ENCODE measurements at regions not wholly inside any gene's neighbourhood (a gene's known extent, or its start where the extent isn't known, plus 50 kb on each side); places are given as distances from the start of the nearest gene placed in this dataset.

DNA sequence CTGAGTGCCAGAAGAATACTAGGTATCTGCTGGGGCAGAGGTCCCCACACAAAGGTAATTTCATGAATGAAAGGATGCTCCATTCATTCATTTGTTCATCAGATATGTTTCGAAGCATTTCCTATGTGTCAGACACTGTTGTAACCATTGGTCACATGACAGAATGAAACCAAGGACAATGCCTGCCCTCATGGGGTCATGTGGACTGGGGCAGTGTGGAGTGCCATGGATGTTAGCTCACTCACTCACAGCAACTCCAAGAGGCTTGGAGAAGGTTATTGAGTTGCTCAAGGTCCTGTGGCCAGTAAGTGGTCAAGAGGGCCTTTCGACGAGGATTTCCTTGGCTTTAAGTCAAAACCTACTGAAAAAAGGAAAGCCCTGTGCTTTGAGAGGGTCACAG is 223.5 kb downstream of the ARHGAP12 start:
- H2BK5ac ChIP-seq (ENCODE audit: low read length), result no peak overlapping the region
- no peaks in the 10 kb centered on the region for H3K79me1 ChIP-seq (ENCODE audit: low read length)
- H2BK120ac ChIP-seq (ENCODE audit: low read depth, low read length), result no peak overlapping the region
- no peak overlapping the region for H3K56ac ChIP-seq (ENCODE audit: low read length)
- no peak overlapping the region for H3K23ac ChIP-seq (ENCODE audit: low read length)
- no peak for DNase-seq
- no peak overlapping the region for H2BK15ac ChIP-seq (replicated peaks; ENCODE audit: low read depth)
- no peak overlapping the region for H3K18ac ChIP-seq (ENCODE audit: low read length)
- no peak overlapping the region for H4K5ac ChIP-seq (ENCODE audit: low read length)
- no peak overlapping the region for H4K8ac ChIP-seq (ENCODE audit: low read depth, low read length)
- no peak overlapping the region for H3K9ac ChIP-seq (ENCODE audit: low read length)
- no peaks in the 10 kb centered on the region for H3K27me3 ChIP-seq (ENCODE audit: insufficient read depth, low read length, poor library complexity)
- H3K4me2 ChIP-seq (ENCODE audit: low read length), result no peak overlapping the region
- H3K36me3 ChIP-seq (ENCODE audit: control insufficient read depth, insufficient read depth, low read length), result no peaks in the 10 kb centered on the region
- no peak overlapping the region for H3K27ac ChIP-seq (ENCODE audit: low read depth, low read length)
- no peak overlapping the region for H3K4ac ChIP-seq (ENCODE audit: low read depth, low read length)
- no CpG with 5 or more reads among the region's 3 CpGs for WGBS (ENCODE audit: extremely low coverage, insufficient coverage, low lambda C conversion rate)
- H3K4me3 ChIP-seq (ENCODE audit: low read length), result no peak overlapping the region
- H3K79me2 ChIP-seq (ENCODE audit: control insufficient read depth, insufficient read depth, low read length), result no peaks in the 10 kb centered on the region
- peaks cover 15% of the 10 kb centered on the region for H3K4me1 ChIP-seq (ENCODE audit: control insufficient read depth, low read depth, low read length)
- H2AK5ac ChIP-seq (ENCODE audit: low read length), result peak overlapping the region; percentile 71

DNA sequence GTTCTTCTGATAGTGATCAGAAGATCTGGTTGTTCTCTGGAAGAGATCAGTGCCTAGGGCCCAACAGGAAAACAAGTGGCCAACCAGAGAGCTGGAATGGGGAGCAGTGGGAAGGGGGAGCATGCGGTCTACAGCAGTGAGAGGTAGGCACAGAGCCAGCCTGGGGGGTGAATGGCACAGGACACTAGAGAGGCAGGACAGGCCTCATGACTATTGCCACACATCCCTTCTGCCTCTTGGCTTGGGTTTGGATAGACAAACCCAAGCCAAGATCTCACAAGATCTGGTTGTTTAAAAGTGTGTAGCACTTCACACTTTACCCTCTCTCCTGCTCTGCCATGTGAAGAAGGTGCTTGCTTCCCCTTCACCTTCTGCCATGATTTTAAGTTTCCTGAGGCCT is 224.4 kb downstream of the ARHGAP12 start:
- Histone ChIP-seq H3K4me1 (ENCODE audit: control insufficient read depth, low read depth, low read length) (peaks cover 15% of the 10 kb centered on the region), H2AK5ac (ENCODE audit: low read length) (no peak overlapping the region)
- no CpG with 5 or more reads among the region's 1 CpG for WGBS (ENCODE audit: extremely low coverage, insufficient coverage, low lambda C conversion rate)

DNA sequence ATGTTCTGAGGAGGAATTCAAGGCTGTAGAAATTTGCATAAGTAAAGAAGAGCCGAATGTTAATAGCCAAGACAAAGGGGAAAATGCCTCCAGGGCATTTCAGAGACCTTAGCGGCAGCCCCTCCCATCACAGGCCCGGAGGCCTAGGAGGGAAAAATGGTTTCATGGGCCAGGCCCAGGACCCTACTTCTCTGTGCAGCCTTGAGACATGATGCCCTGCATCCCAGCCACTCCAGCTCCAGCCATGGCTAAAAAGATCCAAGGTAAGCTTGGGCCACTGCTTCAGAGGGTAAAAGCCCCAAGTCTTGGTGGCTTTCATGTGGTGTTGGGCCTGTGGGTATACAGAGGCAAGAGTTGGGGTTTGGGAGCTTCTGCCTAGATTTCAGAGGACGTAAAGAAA is 225.7 kb downstream of the ARHGAP12 start:
- H3K4ac ChIP-seq (ENCODE audit: low read depth, low read length), result no peak overlapping the region
- H2BK15ac ChIP-seq (replicated peaks; ENCODE audit: low read depth), result no peak overlapping the region
- no peak overlapping the region for H3K27ac ChIP-seq (ENCODE audit: low read depth, low read length)
- H4K5ac ChIP-seq (ENCODE audit: low read length), result no peak overlapping the region
- no peak overlapping the region for H3K18ac ChIP-seq (ENCODE audit: low read length)
- no peak overlapping the region for H3K4me2 ChIP-seq (ENCODE audit: low read length)
- H3K36me3 ChIP-seq (ENCODE audit: control insufficient read depth, insufficient read depth, low read length), result no peaks in the 10 kb centered on the region
- H4K8ac ChIP-seq (ENCODE audit: low read depth, low read length), result no peak overlapping the region
- no CpG with 5 or more reads among the region's 4 CpGs for WGBS (ENCODE audit: extremely low coverage, insufficient coverage, low lambda C conversion rate)
- no peak overlapping the region for H3K4me3 ChIP-seq (ENCODE audit: low read length)
- H3K79me1 ChIP-seq (ENCODE audit: low read length), result no peaks in the 10 kb centered on the region
- peaks cover 8% of the 10 kb centered on the region for H3K4me1 ChIP-seq (ENCODE audit: control insufficient read depth, low read depth, low read length)
- no peak for DNase-seq
- H3K9ac ChIP-seq (ENCODE audit: low read length), result no peak overlapping the region
- no peaks in the 10 kb centered on the region for H3K79me2 ChIP-seq (ENCODE audit: control insufficient read depth, insufficient read depth, low read length)
- no peak overlapping the region for H2AK5ac ChIP-seq (ENCODE audit: low read length)
- H2BK5ac ChIP-seq (ENCODE audit: low read length), result no peak overlapping the region
- no peak overlapping the region for H3K23ac ChIP-seq (ENCODE audit: low read length)
- no peaks in the 10 kb centered on the region for H3K27me3 ChIP-seq (ENCODE audit: insufficient read depth, low read length, poor library complexity)
- H3K56ac ChIP-seq (ENCODE audit: low read length), result no peak overlapping the region
- no peak overlapping the region for H2BK120ac ChIP-seq (ENCODE audit: low read depth, low read length)

More for the DNA sequence above, 224.4 kb downstream of the ARHGAP12 start:
- Histone ChIP-seq H3K4ac (ENCODE audit: low read depth, low read length) (no peak overlapping the region), H4K5ac (ENCODE audit: low read length) (no peak overlapping the region), H3K18ac (ENCODE audit: low read length) (no peak overlapping the region), H3K79me1 (ENCODE audit: low read length) (no peaks in the 10 kb centered on the region), H4K8ac (ENCODE audit: low read depth, low read length) (no peak overlapping the region), H2BK120ac (ENCODE audit: low read depth, low read length) (no peak overlapping the region), H3K4me3 (ENCODE audit: low read length) (no peak overlapping the region), H3K4me2 (ENCODE audit: low read length) (no peak overlapping the region), H3K27me3 (ENCODE audit: insufficient read depth, low read length, poor library complexity) (no peaks in the 10 kb centered on the region), H3K23ac (ENCODE audit: low read length) (no peak overlapping the region), H3K79me2 (ENCODE audit: control insufficient read depth, insufficient read depth, low read length) (no peaks in the 10 kb centered on the region), H2BK15ac (replicated peaks; ENCODE audit: low read depth) (no peak overlapping the region), H3K36me3 (ENCODE audit: control insufficient read depth, insufficient read depth, low read length) (no peaks in the 10 kb centered on the region), H2BK5ac (ENCODE audit: low read length) (no peak overlapping the region), H3K56ac (ENCODE audit: low read length) (no peak overlapping the region), H3K9ac (ENCODE audit: low read length) (no peak overlapping the region), H3K27ac (ENCODE audit: low read depth, low read length) (no peak overlapping the region)
- DNase-seq, result no peak

DNA sequence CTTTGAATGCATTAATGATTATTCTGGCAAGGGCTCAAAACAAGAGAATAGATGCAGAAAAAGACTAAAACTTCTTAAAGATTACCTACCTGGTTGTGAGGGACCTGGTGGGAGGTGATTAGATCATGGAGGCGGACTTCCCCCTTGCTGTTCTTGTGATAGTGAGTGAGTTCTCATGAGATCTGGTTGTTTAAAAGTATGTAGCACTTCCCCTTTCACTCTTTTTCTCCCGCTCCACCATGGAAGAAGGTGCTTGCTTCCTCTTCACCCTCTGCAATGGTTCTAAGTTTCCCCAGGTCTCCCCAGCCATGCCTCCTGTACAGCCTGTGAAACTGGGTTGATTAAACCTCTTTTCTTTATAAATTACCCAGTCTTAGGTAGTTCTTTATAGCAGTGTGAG is 226.6 kb downstream of the ARHGAP12 start:
- H3K36me3 ChIP-seq (ENCODE audit: control insufficient read depth, insufficient read depth, low read length), result no peaks in the 10 kb centered on the region
- no peak overlapping the region for H3K23ac ChIP-seq (ENCODE audit: low read length)
- H3K4me3 ChIP-seq (ENCODE audit: low read length), result no peak overlapping the region
- H3K79me2 ChIP-seq (ENCODE audit: control insufficient read depth, insufficient read depth, low read length), result no peaks in the 10 kb centered on the region
- H3K27ac ChIP-seq (ENCODE audit: low read depth, low read length), result no peak overlapping the region
- no CpG with 5 or more reads among the region's 2 CpGs for WGBS (ENCODE audit: extremely low coverage, insufficient coverage, low lambda C conversion rate)
- H3K79me1 ChIP-seq (ENCODE audit: low read length), result no peaks in the 10 kb centered on the region
- no peak overlapping the region for H2BK15ac ChIP-seq (replicated peaks; ENCODE audit: low read depth)
- no peak overlapping the region for H2AK5ac ChIP-seq (ENCODE audit: low read length)
- H3K27me3 ChIP-seq (ENCODE audit: insufficient read depth, low read length, poor library complexity), result no peaks in the 10 kb centered on the region
- no peak overlapping the region for H3K9ac ChIP-seq (ENCODE audit: low read length)
- H2BK120ac ChIP-seq (ENCODE audit: low read depth, low read length), result no peak overlapping the region
- H3K4ac ChIP-seq (ENCODE audit: low read depth, low read length), result no peak overlapping the region
- H4K5ac ChIP-seq (ENCODE audit: low read length), result no peak overlapping the region
- no peak overlapping the region for H4K8ac ChIP-seq (ENCODE audit: low read depth, low read length)
- H3K4me1 ChIP-seq (ENCODE audit: control insufficient read depth, low read depth, low read length), result peaks cover 4% of the 10 kb centered on the region
- no peak overlapping the region for H3K4me2 ChIP-seq (ENCODE audit: low read length)
- no peak overlapping the region for H2BK5ac ChIP-seq (ENCODE audit: low read length)
- DNase-seq, result no peak
- H3K18ac ChIP-seq (ENCODE audit: low read length), result no peak overlapping the region
- no peak overlapping the region for H3K56ac ChIP-seq (ENCODE audit: low read length)

DNA sequence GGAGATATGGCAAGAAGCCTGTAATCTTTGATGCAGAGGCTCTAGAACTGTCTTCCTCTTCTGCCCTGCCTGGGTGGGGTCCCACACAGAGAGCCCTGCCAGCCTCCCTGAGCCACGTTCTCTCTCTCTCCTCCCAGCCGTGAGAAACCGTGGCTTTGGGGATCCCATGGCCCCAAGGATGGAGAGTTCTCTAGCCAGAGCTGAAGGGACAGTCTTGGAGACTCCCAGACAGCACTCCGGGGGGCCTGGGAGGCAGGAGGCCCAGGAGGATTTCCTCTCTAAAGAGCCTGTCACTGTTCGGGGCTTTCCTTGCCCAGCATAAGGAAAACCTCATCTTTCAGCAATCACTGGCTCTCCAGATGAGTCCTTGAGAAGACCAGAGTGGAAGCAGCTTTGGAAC is 227.1 kb downstream of the ARHGAP12 start:
- no peaks in the 10 kb centered on the region for H3K27me3 ChIP-seq (ENCODE audit: insufficient read depth, low read length, poor library complexity)
- no peaks in the 10 kb centered on the region for H3K4me1 ChIP-seq (ENCODE audit: control insufficient read depth, low read depth, low read length)
- no peak overlapping the region for H4K8ac ChIP-seq (ENCODE audit: low read depth, low read length)
- WGBS (ENCODE audit: extremely low coverage, insufficient coverage, low lambda C conversion rate), result no CpG with 5 or more reads among the region's 5 CpGs
- H2AK5ac ChIP-seq (ENCODE audit: low read length), result no peak overlapping the region
- DNase-seq, result no peak
- H3K79me2 ChIP-seq (ENCODE audit: control insufficient read depth, insufficient read depth, low read length), result no peaks in the 10 kb centered on the region
- no peak overlapping the region for H2BK5ac ChIP-seq (ENCODE audit: low read length)
- no peak overlapping the region for H3K9ac ChIP-seq (ENCODE audit: low read length)
- no peak overlapping the region for H3K4ac ChIP-seq (ENCODE audit: low read depth, low read length)
- no peaks in the 10 kb centered on the region for H3K79me1 ChIP-seq (ENCODE audit: low read length)
- no peak overlapping the region for H2BK120ac ChIP-seq (ENCODE audit: low read depth, low read length)
- no peak overlapping the region for H3K4me2 ChIP-seq (ENCODE audit: low read length)
- H3K4me3 ChIP-seq (ENCODE audit: low read length), result no peak overlapping the region
- H3K56ac ChIP-seq (ENCODE audit: low read length), result no peak overlapping the region
- no peak overlapping the region for H3K23ac ChIP-seq (ENCODE audit: low read length)
- H2BK15ac ChIP-seq (replicated peaks; ENCODE audit: low read depth), result no peak overlapping the region
- no peak overlapping the region for H3K18ac ChIP-seq (ENCODE audit: low read length)
- H4K5ac ChIP-seq (ENCODE audit: low read length), result no peak overlapping the region
- H3K36me3 ChIP-seq (ENCODE audit: control insufficient read depth, insufficient read depth, low read length), result no peaks in the 10 kb centered on the region
- H3K27ac ChIP-seq (ENCODE audit: low read depth, low read length), result no peak overlapping the region

DNA sequence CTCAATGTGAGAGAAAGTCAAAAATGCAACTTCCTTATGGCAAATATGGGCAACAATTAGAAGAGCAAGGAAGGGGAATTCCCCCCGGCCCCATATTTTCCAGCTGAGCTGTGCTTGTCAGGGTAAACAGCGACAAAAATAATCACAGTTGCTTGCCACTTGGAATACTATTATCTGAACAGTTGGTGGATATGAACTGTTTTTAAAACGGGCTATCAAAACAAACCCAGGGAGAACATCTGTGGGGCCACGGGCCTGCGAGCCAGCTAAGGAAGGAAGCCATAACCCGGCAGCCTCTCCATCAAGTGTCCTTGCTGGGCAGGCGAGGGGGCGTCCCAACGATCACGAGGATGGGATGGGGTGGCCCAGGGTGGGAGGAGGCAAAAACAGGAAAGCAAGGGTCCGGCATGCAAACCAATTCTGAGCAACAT is 228.4 kb downstream of the ARHGAP12 start:
- Histone ChIP-seq H3K27me3 (ENCODE audit: insufficient read depth, low read length, poor library complexity) (no peaks in the 10 kb centered on the region), H3K56ac (ENCODE audit: low read length) (no peak overlapping the region), H2BK120ac (ENCODE audit: low read depth, low read length) (no peak overlapping the region), H4K8ac (ENCODE audit: low read depth, low read length) (no peak overlapping the region), H3K4me1 (ENCODE audit: control insufficient read depth, low read depth, low read length) (no peaks in the 10 kb centered on the region), H2BK5ac (ENCODE audit: low read length) (no peak overlapping the region), H3K18ac (ENCODE audit: low read length) (no peak overlapping the region), H3K27ac (ENCODE audit: low read depth, low read length) (no peak overlapping the region), H3K79me1 (ENCODE audit: low read length) (no peaks in the 10 kb centered on the region), H2AK5ac (ENCODE audit: low read length) (no peak overlapping the region), H2BK15ac (replicated peaks; ENCODE audit: low read depth) (no peak overlapping the region), H4K5ac (ENCODE audit: low read length) (no peak overlapping the region), H3K23ac (ENCODE audit: low read length) (no peak overlapping the region), H3K36me3 (ENCODE audit: control insufficient read depth, insufficient read depth, low read length) (no peaks in the 10 kb centered on the region), H3K4me2 (ENCODE audit: low read length) (no peak overlapping the region), H3K9ac (ENCODE audit: low read length) (no peak overlapping the region), H3K4ac (ENCODE audit: low read depth, low read length) (no peak overlapping the region), H3K4me3 (ENCODE audit: low read length) (no peak overlapping the region), H3K79me2 (ENCODE audit: control insufficient read depth, insufficient read depth, low read length) (no peaks in the 10 kb centered on the region)
- no CpG with 5 or more reads among the region's 11 CpGs for WGBS (ENCODE audit: extremely low coverage, insufficient coverage, low lambda C conversion rate)
- DNase-seq, result no peak
